DND-41 (cell line): ENCODE measurements at regions not wholly inside any gene's neighbourhood (a gene's known extent, or its start where the extent isn't known, plus 50 kb on each side); places are given as distances from the start of the nearest gene placed in this dataset.

Source experiments
- CTCF ChIP-seq: IDR thresholded peaks from 2 replicates; pipeline ENCODE4 v1.5.1; 2012; ENCODE audit warnings: borderline replicate concordance, low read length, moderate library complexity, mild to moderate bottlenecking; ENCODE audit not compliant: poor library complexity, severe bottlenecking; ENCODE audit errors: extremely low read depth
- EZH2 ChIP-seq: IDR thresholded peaks from 3 replicates; pipeline ENCODE4 v1.6.1; 2012; ENCODE audit warnings: borderline replicate concordance, low read depth, mild to moderate bottlenecking, moderate library complexity, low read length, inconsistent platforms; ENCODE audit not compliant: severe bottlenecking

GRCh38 chr7:15094989-15095388 is 192.4 kb upstream of the DGKB start:
- TF ChIP-seq CTCF (no peak), EZH2 (no peak)
